Activated CD8-positive, alpha-beta T cell treated with anti-CD3 and anti-CD28 coated beads for 36 hours (primary cell): ENCODE measurements at regions not wholly inside any gene's neighbourhood (a gene's known extent, or its start where the extent isn't known, plus 50 kb on each side); places are given as distances from the start of the nearest gene placed in this dataset.

Experiments
- ATAC-seq: fragments of 200-7000 bp; cut with Tn5 transposase; one replicate; pipeline ENCODE4 v1.10.0; 2021; ENCODE audit warnings: mild to moderate bottlenecking, moderate library complexity
- CTCF ChIA-PET: fragments of 350-600 bp; sonication (Branson Sonifier 250); formaldehyde crosslinking; loops from one replicate; lab custom pipeline; 2021; ENCODE audit warnings: antibody characterized with exemption; lab: Charles Lee
- POLR2A ChIA-PET: fragments of 350-600 bp; sonication (Branson Sonifier 250); formaldehyde crosslinking; loops from one replicate; lab custom pipeline; 2021; ENCODE audit warnings: antibody characterized with exemption; lab: Charles Lee
- DNase-seq: peaks from one replicate; pipeline ENCODE4 v3.0.0-alpha.2; 2020
- H3K27ac Mint-ChIP-seq: one replicate; pipeline ENCODE4 v1.8.0; 2021; ENCODE audit warnings: mild to moderate bottlenecking, mixed read lengths
- H3K27me3 Mint-ChIP-seq: one replicate; pipeline ENCODE4 v1.8.0; 2021; ENCODE audit warnings: mixed read lengths
- H3K36me3 Mint-ChIP-seq: one replicate; pipeline ENCODE4 v1.8.0; 2021; ENCODE audit warnings: low read depth, mixed read lengths
- H3K4me1 Mint-ChIP-seq: one replicate; pipeline ENCODE4 v1.8.0; 2021; ENCODE audit warnings: low read depth, mixed read lengths
- H3K4me3 Mint-ChIP-seq: one replicate; pipeline ENCODE4 v1.8.0; 2021; ENCODE audit warnings: mild to moderate bottlenecking, moderate library complexity, mixed read lengths
- H3K9me3 Mint-ChIP-seq: one replicate; pipeline ENCODE4 v1.8.0; 2021; ENCODE audit warnings: mixed read lengths
- CTCF ChIP-seq: fragments of 200-600 bp; IDR thresholded peaks from one replicate; pipeline ENCODE4 v1.8.0; 2022; ENCODE audit warnings: antibody characterized with exemption, mild to moderate bottlenecking
- intact Hi-C: fragments of 100-400 bp; cut with micrococcal nuclease; formaldehyde crosslinking; loops from one replicate; pipeline ENCODE4 v1.10.0; 2022

- peaks cover 8% of the 10 kb centered on the region for H3K36me3 Mint-ChIP-seq
- POLR2A ChIA-PET: interaction anchor here (1.8 kb wide), 1 partner anchor 11 kb away, joined by 4 read pairs; no protein-coding TSS in a partner anchor
- CTCF ChIA-PET: no interaction called here
- intact Hi-C loops: no loop called here
- no peak overlapping the region for H3K4me3 Mint-ChIP-seq
- no peak for TF ChIP-seq CTCF
- DNase-seq (no peak), ATAC-seq (no peak)
- H3K9me3 Mint-ChIP-seq: no peaks in the 10 kb centered on the region
- H3K27ac Mint-ChIP-seq: peak overlapping the region; percentile 98
- no peaks in the 10 kb centered on the region for H3K27me3 Mint-ChIP-seq
- peaks cover 64% of the 10 kb centered on the region for H3K4me1 Mint-ChIP-seq
These were observed 399.6 kb upstream of the TBL1XR1 start for GRCh38 chr3:177596816-177597271.

- TF ChIP-seq CTCF: no peak
- Mint-ChIP-seq H3K4me3 (peak overlapping the region; percentile 58), H3K4me1 (peaks cover 64% of the 10 kb centered on the region), H3K27ac (peak overlapping the region; percentile 98), H3K27me3 (no peaks in the 10 kb centered on the region), H3K36me3 (peaks cover 8% of the 10 kb centered on the region), H3K9me3 (no peaks in the 10 kb centered on the region)
- CTCF ChIA-PET: no interaction called here
- POLR2A ChIA-PET: interaction anchor here (1.5 to 1.8 kb wide), 2 partner anchors 10 to 12 kb away, joined by 4 to 5 read pairs; no protein-coding TSS in a partner anchor
- peak; percentile 56 for DNase-seq
- intact Hi-C loops: no loop called here
- ATAC-seq: peak; percentile 78
These were observed 400.2 kb upstream of the TBL1XR1 start for GRCh38 chr3:177597311-177598096.

GRCh38 chr3:177598097-177598833, 401.0 kb upstream of the TBL1XR1 start:
- Mint-ChIP-seq H3K27ac (peak overlapping the region; percentile 98), H3K27me3 (no peaks in the 10 kb centered on the region), H3K36me3 (peaks cover 8% of the 10 kb centered on the region), H3K4me3 (peak overlapping the region; percentile 58), H3K9me3 (no peaks in the 10 kb centered on the region), H3K4me1 (peaks cover 70% of the 10 kb centered on the region)
- no peak for ATAC-seq
- CTCF ChIA-PET: no interaction called here
- intact Hi-C loops: no loop called here
- POLR2A ChIA-PET: interaction anchor here (1.5 to 1.8 kb wide), 2 partner anchors 9 to 13 kb away, joined by 4 to 5 read pairs; no protein-coding TSS in a partner anchor
- DNase-seq: no peak
- no peak for TF ChIP-seq CTCF

- intact Hi-C loops: no loop called here
- Mint-ChIP-seq H3K27ac (peak overlapping the region; percentile 0), H3K4me1 (peaks cover 70% of the 10 kb centered on the region)
These were observed 402.0 kb upstream of the TBL1XR1 start for GRCh38 chr3:177599326-177599725.

More at GRCh38 chr3:177599326-177599725, 402.0 kb upstream of the TBL1XR1 start:
- no peaks in the 10 kb centered on the region for H3K9me3 Mint-ChIP-seq
- no peak for ATAC-seq
- ChIA-PET POLR2A (no interaction called here), CTCF (no interaction called here)
- no peak overlapping the region for H3K4me3 Mint-ChIP-seq
- no peak for DNase-seq
- TF ChIP-seq CTCF: no peak
- H3K36me3 Mint-ChIP-seq: peaks cover 8% of the 10 kb centered on the region
- no peaks in the 10 kb centered on the region for H3K27me3 Mint-ChIP-seq
